ENCODE measurements at regions not wholly inside any gene's neighbourhood (a gene's known extent, or its start where the extent isn't known, plus 50 kb on each side); places are given as distances from the start of the nearest gene placed in this dataset.

DNA sequence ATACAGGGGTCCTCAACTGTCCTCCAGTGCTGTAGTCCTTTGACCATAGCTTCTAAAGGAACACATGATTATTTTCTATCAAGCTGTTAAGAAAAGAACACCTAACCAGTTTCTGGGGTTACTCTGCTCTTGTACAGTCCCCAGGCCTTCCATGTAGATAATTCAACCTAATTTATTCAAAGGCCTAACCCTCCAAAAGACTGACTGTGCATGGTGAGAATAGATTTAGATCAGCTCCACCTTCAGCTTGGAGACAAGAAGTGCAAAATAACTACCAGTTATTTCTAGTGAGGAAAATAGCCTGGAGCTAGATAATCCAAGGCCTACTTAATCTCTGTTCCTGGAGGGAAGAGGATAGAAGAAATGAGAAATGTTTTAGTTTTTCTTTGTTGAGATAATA, 87.9 kb downstream of the GMNC start:
- intact Hi-C loops (cut with micrococcal nuclease; ENCODE audit: unreplicated experiment) (no loop called here), in situ Hi-C loops (cut with HindIII; ENCODE audit: extremely low pct_ligation_motif_present, low pct_unique_long_range_greater_than_20kb) (no loop called here)
- CTCF ChIA-PET (ENCODE audit: low intra/inter-chr PET ratio, low total read pairs) = no interaction called here
- H3K36me3 ChIP-seq (replicated peaks in 1 of 2; ENCODE audit: control insufficient read depth in 1 of 2, insufficient read depth in 2 of 2, low read length in 2 of 2) = no peaks in the 10 kb centered on the region
- no peaks in the 10 kb centered on the region for H3K4me1 ChIP-seq (ENCODE audit: insufficient read depth, low read length)
- H3K79me2 ChIP-seq (ENCODE audit: insufficient read depth, low read length) = no peaks in the 10 kb centered on the region
- FAIRE-seq = no peak
- no peaks in the 10 kb centered on the region for H3K9me3 ChIP-seq (ENCODE audit: low read length)
- H3K4me3 ChIP-seq (replicated peaks in 1 of 3; ENCODE audit: insufficient read depth in 1 of 3, low read depth in 2 of 3, low read length in 3 of 3) = no peak overlapping the region
- no peaks in the 10 kb centered on the region for H4K20me1 ChIP-seq (ENCODE audit: insufficient read depth, low read length)
- no peaks in the 10 kb centered on the region for H3K27me3 ChIP-seq (ENCODE audit: control insufficient read depth in 1 of 2, insufficient read depth in 2 of 2, low read length in 2 of 2)
- no peak overlapping the region for H3K9ac ChIP-seq (ENCODE audit: insufficient read depth, low read depth, low read length)
- no peak overlapping the region for H2AFZ ChIP-seq (ENCODE audit: low read length)
- no TSS peak for BruUV-seq (replicated peaks)
- no peak for DNase-seq (ENCODE audit: low spot score)
- no peak for ATAC-seq
- TF ChIP-seq ZC3H13 (CRISPR knock-in tag; IDR thresholded peaks at IDR 0.05) = no peak
- TF ChIP-seq NFKB2 (CRISPR knock-in tag; IDR thresholded peaks at IDR 0.05; ENCODE audit: borderline replicate concordance) = no peak
- TF ChIP-seq TFAP4 (IDR thresholded peaks at IDR 0.05; ENCODE audit: borderline replicate concordance, low read depth) = no peak
- no peak for TF ChIP-seq FOXO1 (CRISPR knock-in tag; IDR thresholded peaks at IDR 0.05)
- no peak for TF ChIP-seq ZNF10 (CRISPR knock-in tag; IDR thresholded peaks at IDR 0.05; ENCODE audit: borderline replicate concordance, low read depth)
- no peak for TF ChIP-seq SKI (IDR thresholded peaks at IDR 0.05; ENCODE audit: partially characterized antibody)
- TF ChIP-seq ERF (CRISPR knock-in tag; IDR thresholded peaks at IDR 0.05) = no peak
- TF ChIP-seq POLR2A (IDR thresholded peaks at IDR 0.05; ENCODE audit: insufficient read depth in 1 of 2, low read depth in 2 of 2, low read length in 2 of 2) = no peak
- TF ChIP-seq ZNF75D (CRISPR knock-in tag; IDR thresholded peaks at IDR 0.05; ENCODE audit: borderline replicate concordance) = no peak
- TF ChIP-seq MTF1 (CRISPR knock-in tag; IDR thresholded peaks at IDR 0.05) = no peak
- TF ChIP-seq ZBTB34 (CRISPR knock-in tag; IDR thresholded peaks at IDR 0.05) = no peak
- TF ChIP-seq GFI1 (CRISPR knock-in tag; IDR thresholded peaks at IDR 0.05; ENCODE audit: borderline replicate concordance) = no peak
- TF ChIP-seq ZNF550 (CRISPR knock-in tag; IDR thresholded peaks at IDR 0.05; ENCODE audit: borderline replicate concordance) = no peak
- no peak for TF ChIP-seq ARNT (IDR thresholded peaks at IDR 0.05)
- no peak for TF ChIP-seq ZNF775 (CRISPR knock-in tag; IDR thresholded peaks at IDR 0.05; ENCODE audit: borderline replicate concordance)
- TF ChIP-seq ZSCAN31 (CRISPR knock-in tag; IDR thresholded peaks at IDR 0.05; ENCODE audit: low read depth) = no peak
- TF ChIP-seq ZNF564 (CRISPR knock-in tag; IDR thresholded peaks at IDR 0.05) = no peak
- POLR2A ChIA-PET = no interaction called here
- no peak overlapping the region for H3K4me2 ChIP-seq (ENCODE audit: low read depth, low read length)
- H3K27ac ChIP-seq (ENCODE audit: extremely low read length, insufficient read depth, low read length) = no peak overlapping the region

Measured in HepG2 (cell line).